Endothelial cell of umbilical vein (primary cell): ENCODE measurements at regions not wholly inside any gene's neighbourhood (a gene's known extent, or its start where the extent isn't known, plus 50 kb on each side); places are given as distances from the start of the nearest gene placed in this dataset.

Source experiments
- BruUV-seq: library from RNA; stranded (reverse); fragments of 400-500 nt; replicated peaks from 2 replicates; lab custom pipeline; 2021; lab: Mats Ljungman, UMichigan
- CTCF ChIA-PET: fragments of 300-600, 350-600 bp; sonication (Branson Sonifier 250); formaldehyde crosslinking; loops from one replicate; lab custom pipeline; 2021; ENCODE audit warnings: antibody characterized with exemption, inconsistent platforms; lab: Charles Lee
- POLR2A ChIA-PET: fragments of 300-600, 350-600 bp; sonication (Branson Sonifier 250); formaldehyde crosslinking; loops from one replicate; lab custom pipeline; 2021; ENCODE audit warnings: antibody characterized with exemption, inconsistent platforms; lab: Charles Lee
- DNase-seq: peaks from one replicate; pipeline ENCODE4 v3.0.0-alpha.2; 2011; ENCODE audit warnings: low read depth, low spot score
- FAIRE-seq: peaks from 2 replicates; lab custom pipeline; 2011; peaks lifted over from hg19 to GRCh38; lab: Jason Lieb, UNC
- H2AFZ ChIP-seq: 2 replicates; pipeline ENCODE4 v1.6.0; 2012; ENCODE audit warnings: low read depth, low read length, control low read depth, inconsistent platforms
- H3K27ac ChIP-seq: 2 replicates; pipeline ENCODE4 v1.5.1; 2011; ENCODE audit warnings: low read depth, mild to moderate bottlenecking, control low read depth, low read length, moderate library complexity; ENCODE audit not compliant: insufficient read depth
- H3K27me3 ChIP-seq, 2 experiments: 2 replicates each; pipeline versions ENCODE4 v1.6.0 to v1.6.1; 2011; ENCODE audit warnings: low read length in 2 of 2, mixed read lengths in 1 of 2; ENCODE audit not compliant: control insufficient read depth in 2 of 2, insufficient read depth in 2 of 2
- H3K36me3 ChIP-seq, 2 experiments: 2 replicates in 1 of 2; 3 replicates in 1 of 2; pipeline ENCODE4 v1.5.1; 2011; ENCODE audit warnings: low read length in 2 of 2, mild to moderate bottlenecking in 1 of 2, moderate library complexity in 1 of 2; ENCODE audit not compliant: control insufficient read depth in 2 of 2, insufficient read depth in 2 of 2; ENCODE audit errors: extremely low read depth in 1 of 2
- H3K4me1 ChIP-seq: 3 replicates; pipeline ENCODE4 v1.5.1; 2011; ENCODE audit warnings: mild to moderate bottlenecking, low read length; ENCODE audit not compliant: control insufficient read depth, insufficient read depth; ENCODE audit errors: extremely low read depth
- H3K4me2 ChIP-seq: 2 replicates; pipeline ENCODE4 v1.6.1; 2011; ENCODE audit warnings: low read length, control low read depth, mixed read lengths; ENCODE audit not compliant: insufficient read depth
- H3K4me3 ChIP-seq, 3 experiments: fragments of 200-600 bp in 1 of 3; sonication (generic), shearing (Covaris generic) in 1 of 3; replicated peaks in 1 of 3; 2 replicates each; pipeline ENCODE4 v1.5.1; 2011 to 2016; ENCODE audit warnings: control low read depth in 3 of 3, low read length in 3 of 3, mild to moderate bottlenecking in 2 of 3, inconsistent platforms in 1 of 3, low read depth in 1 of 3, moderate library complexity in 1 of 3; ENCODE audit not compliant: insufficient read depth in 1 of 3
- H3K79me2 ChIP-seq: 2 replicates; pipeline ENCODE4 v1.6.0; 2012; ENCODE audit warnings: low read length, inconsistent platforms; ENCODE audit not compliant: control insufficient read depth, insufficient read depth
- H3K9ac ChIP-seq: replicated peaks from 2 replicates; pipeline ENCODE3; 2011; ENCODE audit warnings: low read length, control low read depth; ENCODE audit not compliant: insufficient read depth; ENCODE audit errors: extremely low read depth
- H3K9me1 ChIP-seq: replicated peaks from 3 replicates; pipeline ENCODE4 v1.6.0; 2011; ENCODE audit warnings: mild to moderate bottlenecking, low read length; ENCODE audit not compliant: control insufficient read depth, insufficient read depth; ENCODE audit errors: extremely low read depth
- H3K9me3 ChIP-seq: replicated peaks from 2 replicates; pipeline ENCODE4 v1.5.1; 2012; ENCODE audit warnings: low read length, inconsistent platforms; ENCODE audit not compliant: control insufficient read depth, insufficient read depth
- H4K20me1 ChIP-seq: replicated peaks from 2 replicates; pipeline ENCODE3; 2011; ENCODE audit warnings: mild to moderate bottlenecking, low read length; ENCODE audit not compliant: control insufficient read depth, insufficient read depth; ENCODE audit errors: extremely low read depth
- CTCF ChIP-seq, 2 donors: IDR thresholded peaks; 1 replicate in 1 of 2; 2 replicates in 1 of 2; pipeline ENCODE4 v1.5.1; 2011; ENCODE audit warnings: low read length in 2 of 2, mild to moderate bottlenecking in 2 of 2, moderate library complexity in 2 of 2, control low read depth in 1 of 2, inconsistent platforms in 1 of 2, low read depth in 1 of 2; ENCODE audit not compliant: insufficient read depth in 1 of 2; ENCODE audit errors: extremely low read depth in 1 of 2
- EZH2 ChIP-seq: IDR thresholded peaks from 2 replicates; pipeline ENCODE4 v1.6.1; 2012; ENCODE audit warnings: borderline replicate concordance, low read depth, mild to moderate bottlenecking, moderate library complexity, low read length, inconsistent platforms; ENCODE audit not compliant: severe bottlenecking
- FOS ChIP-seq: IDR thresholded peaks from 2 replicates; pipeline ENCODE4 v1.6.1; 2011; ENCODE audit warnings: mild to moderate bottlenecking, low read length, moderate library complexity, borderline replicate concordance; ENCODE audit not compliant: insufficient read depth
- GATA2 ChIP-seq: IDR thresholded peaks from 2 replicates; pipeline ENCODE4 v1.7.0; 2011; ENCODE audit warnings: low read depth, mild to moderate bottlenecking, moderate library complexity, mixed read lengths, low read length; ENCODE audit not compliant: insufficient read length, insufficient read depth
- JUN ChIP-seq: IDR thresholded peaks from 2 replicates; pipeline ENCODE4 v1.6.1; 2011; ENCODE audit warnings: borderline replicate concordance, low read depth; ENCODE audit not compliant: insufficient read length, insufficient read depth
- MAX ChIP-seq: IDR thresholded peaks from 2 replicates; pipeline ENCODE4 v1.6.1; 2011; ENCODE audit not compliant: insufficient read depth, insufficient read length
- MYC ChIP-seq: IDR thresholded peaks from one replicate; pipeline ENCODE4 v1.6.1; 2011; ENCODE audit warnings: mild to moderate bottlenecking, low read depth, low read length
- POLR2A ChIP-seq: IDR thresholded peaks from 2 replicates; pipeline ENCODE4 v1.6.1; 2012; ENCODE audit warnings: low read depth, mild to moderate bottlenecking, control low read depth, low read length
- POLR2AphosphoS5 ChIP-seq: IDR thresholded peaks from 2 replicates; pipeline ENCODE4 v1.6.1; 2012; ENCODE audit warnings: low read depth, mild to moderate bottlenecking, control low read depth, low read length, moderate library complexity; ENCODE audit not compliant: insufficient read depth
- dilution Hi-C: fragments of 300-500 bp; cut with MboI; formaldehyde crosslinking; loops from one replicate; pipeline ENCODE4 v1.15.0; 2019; ENCODE audit warnings: low sequenced_read_pairs; ENCODE audit not compliant: extremely low pct_ligation_motif_present
- intact Hi-C: fragments of 100-400 bp; cut with micrococcal nuclease; formaldehyde crosslinking; loops from one replicate; pipeline ENCODE4 v1.10.0; 2022

- peaks cover 2% of the 10 kb centered on the region for H3K9me3 ChIP-seq
- DNase-seq (no peak), FAIRE-seq (no peak)
- no peak overlapping the region for H3K27ac ChIP-seq
- CTCF ChIA-PET = no interaction called here
- H3K9ac ChIP-seq = no peak overlapping the region
- H3K79me2 ChIP-seq = no peaks in the 10 kb centered on the region
- TF ChIP-seq EZH2 = no peak
- no peak for TF ChIP-seq GATA2
- TF ChIP-seq JUN = no peak
- TF ChIP-seq MAX = no peak
- no peak for TF ChIP-seq POLR2A
- no peak for TF ChIP-seq CTCF (IDR thresholded peaks at IDR 0.05; ENCODE audit: extremely low read depth in 1 of 2, insufficient read depth in 1 of 2, low read depth in 1 of 2, low read length in 2 of 2)
- TF ChIP-seq POLR2AphosphoS5 = no peak
- no peak for TF ChIP-seq MYC
- TF ChIP-seq FOS = no peak
- dilution Hi-C loops (no loop called here), intact Hi-C loops (no loop called here)
- BruUV-seq = no TSS peak
- no peak overlapping the region for H2AFZ ChIP-seq
- no peak overlapping the region for H3K4me2 ChIP-seq
- H3K9me1 ChIP-seq = no peaks in the 10 kb centered on the region
- no peaks in the 10 kb centered on the region for H3K27me3 ChIP-seq
- no peaks in the 10 kb centered on the region for H3K4me1 ChIP-seq
- no peaks in the 10 kb centered on the region for H3K36me3 ChIP-seq
- POLR2A ChIA-PET = no interaction called here
- no peak overlapping the region for H3K4me3 ChIP-seq
- no peaks in the 10 kb centered on the region for H4K20me1 ChIP-seq
Observed at GRCh38 chr6:169086020-169086419, 167.6 kb downstream of the THBS2 start.
